HG02798 (cell line): ENCODE measurements at regions not wholly inside any gene's neighbourhood (a gene's known extent, or its start where the extent isn't known, plus 50 kb on each side); places are given as distances from the start of the nearest gene placed in this dataset.

Experiments
- ATAC-seq: cut with Tn5 transposase; IDR thresholded peaks from one replicate; pipeline ENCODE4 v1.9.1; 2021; ENCODE audit warnings: mild to moderate bottlenecking; ENCODE audit not compliant: unreplicated experiment, poor library complexity

DNA sequence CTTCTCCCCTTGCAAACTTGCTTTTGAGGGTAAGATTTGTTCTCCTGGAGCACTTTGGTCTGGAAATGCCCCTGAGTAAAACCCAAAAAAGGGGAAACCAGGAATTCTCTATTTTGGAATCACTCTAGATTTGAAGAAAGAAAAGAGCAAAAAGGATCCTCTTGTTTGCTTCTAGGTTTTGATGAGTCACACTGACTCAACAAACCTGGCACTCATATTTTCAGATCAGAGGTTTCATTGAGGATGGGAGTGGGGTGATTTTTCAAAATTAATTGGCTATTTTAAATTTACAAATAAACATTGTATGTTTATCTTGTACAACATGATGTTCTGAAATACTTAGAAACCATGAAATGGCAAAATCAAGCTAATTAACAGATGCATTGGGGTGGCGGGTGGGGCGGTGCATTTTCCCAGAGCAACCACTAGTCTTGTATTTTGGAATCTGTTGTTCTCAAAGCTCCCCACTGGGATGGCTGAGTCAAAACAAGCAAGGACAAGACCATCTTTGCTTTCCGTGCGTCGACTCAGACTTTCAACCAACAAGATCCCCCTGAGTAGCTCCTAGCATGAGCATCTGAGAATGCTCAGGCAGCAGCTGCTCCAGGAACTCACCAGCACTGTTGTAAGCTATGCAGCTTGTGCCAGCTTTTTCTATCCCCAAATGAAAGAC lies 451.4 kb downstream of the WDR72 start:
- ATAC-seq, result no peak

GRCh38 chr15:53305554-53305953 lies 453.9 kb downstream of the WDR72 start:
- no peak for ATAC-seq

DNA sequence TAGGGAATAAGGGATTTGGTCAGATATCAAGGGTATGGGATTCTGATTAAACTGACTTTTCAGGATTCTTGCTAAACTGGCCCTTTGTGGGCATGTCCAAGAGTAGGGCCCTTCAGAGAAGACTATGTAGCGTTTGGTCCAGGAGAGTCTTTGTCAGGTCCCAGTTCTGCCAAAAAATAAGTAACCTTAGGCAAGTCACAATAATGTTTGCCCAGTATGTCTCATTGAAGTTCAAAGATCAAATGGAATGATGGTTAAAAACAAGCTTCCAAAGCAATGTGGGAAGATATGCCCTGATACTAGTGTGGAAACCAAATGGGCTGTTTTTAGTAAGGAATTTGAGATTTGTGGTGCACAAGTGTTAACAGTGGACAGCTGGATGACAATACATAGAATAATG lies 454.4 kb downstream of the WDR72 start:
- ATAC-seq, result no peak

- ATAC-seq, result no peak
Measured at GRCh38 chr15:53297828-53298227, 461.6 kb downstream of the WDR72 start.

GRCh38 chr15:53296603-53297002 lies 462.9 kb downstream of the WDR72 start:
- ATAC-seq, result no peak

DNA sequence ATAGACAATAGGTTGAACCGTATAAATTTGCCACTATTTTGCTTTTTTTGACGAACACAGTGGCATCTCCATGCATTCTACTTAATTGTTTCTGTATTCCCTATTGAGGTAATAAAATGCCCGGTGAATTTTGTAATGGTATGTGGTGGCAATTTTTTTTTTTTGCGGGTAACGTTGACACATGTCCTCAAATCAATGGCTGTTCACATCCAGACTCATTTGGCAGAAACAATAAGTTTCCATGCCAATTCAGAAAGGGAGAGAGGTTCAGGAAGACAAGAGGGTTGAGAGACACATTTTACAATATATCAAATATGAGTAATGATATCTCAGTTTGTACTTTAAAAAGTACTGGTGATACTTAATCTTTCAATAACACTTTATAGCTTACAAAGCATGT lies 463.9 kb downstream of the WDR72 start:
- ATAC-seq, result no peak

GRCh38 chr15:53288542-53288941 lies 470.9 kb downstream of the WDR72 start:
- ATAC-seq, result no peak

GRCh38 chr15:53274630-53275029 lies 484.5 kb upstream of the ONECUT1 start:
- no peak for ATAC-seq

- no peak for ATAC-seq
Measured at GRCh38 chr15:53272116-53272515, 482.0 kb upstream of the ONECUT1 start.

- ATAC-seq, result no peak
Measured at GRCh38 chr15:53266176-53266575, 476.0 kb upstream of the ONECUT1 start.

DNA sequence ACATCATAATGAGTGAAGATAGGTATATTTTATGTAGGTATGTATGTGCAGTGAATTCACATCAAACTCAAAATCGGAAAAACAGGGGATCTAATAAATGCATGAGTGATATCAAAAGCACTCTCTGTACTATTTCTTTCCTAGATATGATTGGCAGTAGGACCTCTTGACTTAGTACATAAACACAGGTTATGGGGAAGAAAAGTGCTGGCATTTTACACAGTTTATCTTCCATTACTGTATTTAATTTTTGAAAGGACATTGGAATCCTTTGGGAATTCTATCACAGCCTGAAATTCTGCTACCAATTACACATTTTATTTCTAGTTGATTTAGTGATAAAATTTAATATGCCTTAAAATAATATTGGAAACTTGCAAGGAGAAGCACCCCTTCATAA lies 470.5 kb upstream of the ONECUT1 start:
- no peak for ATAC-seq

- ATAC-seq, result no peak
Measured at GRCh38 chr15:53256457-53256856, 466.3 kb upstream of the ONECUT1 start.

GRCh38 chr15:53256043-53256442 lies 465.9 kb upstream of the ONECUT1 start:
- no peak for ATAC-seq

GRCh38 chr15:53251996-53252395 lies 461.9 kb upstream of the ONECUT1 start:
- no peak for ATAC-seq

DNA sequence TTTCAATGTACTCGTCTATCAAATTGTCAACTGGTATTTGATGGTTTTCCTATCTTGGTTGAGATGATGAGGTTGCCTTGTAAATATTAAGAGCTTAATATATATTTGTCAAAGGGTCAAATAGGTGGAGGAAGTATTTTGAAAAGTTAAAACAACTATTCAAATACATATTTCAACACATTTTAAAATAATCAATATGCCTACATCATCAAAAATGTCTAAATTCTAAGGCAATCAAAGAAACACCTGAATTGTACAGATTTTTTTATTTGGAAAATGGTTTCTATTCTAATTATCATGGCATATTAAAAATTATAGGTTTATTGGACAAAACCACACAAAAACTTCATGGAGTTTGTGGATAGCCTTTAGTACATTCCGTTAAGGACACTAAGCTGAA lies 461.4 kb upstream of the ONECUT1 start:
- ATAC-seq, result no peak

DNA sequence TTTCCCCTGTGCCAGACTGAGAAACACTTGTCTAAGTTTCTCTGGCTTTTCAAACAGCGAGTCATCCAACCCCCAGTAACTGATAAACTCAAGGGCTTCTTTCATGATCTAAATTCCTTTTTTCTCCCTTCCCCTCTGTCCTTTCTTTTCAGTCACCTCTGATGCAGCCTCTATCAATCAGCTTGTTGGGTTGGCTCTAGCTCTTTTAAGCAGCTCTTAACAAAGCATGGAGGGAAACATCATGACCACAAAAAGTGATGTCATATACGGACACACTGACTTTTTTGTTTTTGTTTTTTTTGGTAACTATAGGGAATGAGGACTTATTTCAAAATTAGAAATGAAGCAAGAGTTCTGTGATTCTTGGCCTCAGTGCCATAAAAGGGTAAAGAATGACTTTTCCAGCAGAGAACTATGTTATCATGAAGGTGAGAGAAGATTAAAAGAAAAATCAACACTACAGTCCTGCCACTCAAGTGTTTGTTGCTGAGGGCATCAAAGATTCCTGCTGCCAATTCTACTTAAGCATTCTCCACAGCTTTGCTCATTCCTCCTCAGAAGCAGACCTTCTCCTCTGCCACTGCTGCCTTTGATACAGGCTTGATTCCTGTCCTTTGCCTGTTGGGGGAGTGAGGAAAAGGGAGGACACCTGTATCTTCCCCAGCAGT lies 457.0 kb upstream of the ONECUT1 start:
- no peak for ATAC-seq

- no peak for ATAC-seq
Measured at GRCh38 chr15:53246404-53246803, 456.3 kb upstream of the ONECUT1 start.

DNA sequence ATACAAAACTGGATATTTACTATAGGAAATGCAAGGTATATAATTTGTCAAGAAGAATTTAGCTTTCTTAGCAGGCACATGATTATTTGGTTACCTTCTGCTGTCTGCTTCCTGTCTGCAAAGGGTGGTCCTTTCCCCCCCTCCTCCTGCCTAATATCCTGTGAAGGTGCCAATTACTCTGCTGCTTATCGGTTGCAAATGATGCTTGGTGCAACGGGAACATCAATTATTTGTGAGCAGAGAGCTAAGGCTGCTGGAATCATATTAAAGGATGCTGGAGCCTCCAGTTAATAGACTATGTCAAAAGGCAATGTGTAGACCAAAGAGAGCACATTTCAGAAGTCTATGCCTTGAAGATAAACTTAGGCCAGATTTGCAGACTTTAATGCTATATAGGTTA lies 443.7 kb upstream of the ONECUT1 start:
- ATAC-seq, result no peak

DNA sequence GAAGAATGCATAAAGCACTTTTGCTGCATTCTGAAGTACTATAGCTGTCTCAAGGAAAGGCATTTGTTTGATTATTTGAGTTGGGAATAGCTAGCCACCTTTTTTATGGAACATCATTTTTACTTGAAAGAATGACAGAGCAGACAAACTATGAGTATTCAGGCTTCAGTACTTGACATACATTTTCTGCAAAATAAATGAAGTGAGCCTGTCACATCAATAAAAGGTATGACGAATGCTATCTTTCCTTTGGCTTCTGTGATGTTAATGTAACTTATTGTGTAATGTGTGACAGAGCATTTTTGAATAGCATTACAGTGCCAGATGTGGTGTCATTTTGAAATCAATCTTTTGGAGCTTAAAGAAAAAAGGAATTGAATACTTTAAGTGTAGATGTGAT lies 440.3 kb upstream of the ONECUT1 start:
- ATAC-seq, result no peak

- ATAC-seq, result no peak
Measured at GRCh38 chr15:53226559-53226958, 436.4 kb upstream of the ONECUT1 start.

- ATAC-seq, result no peak
Measured at GRCh38 chr15:53225781-53226180, 435.6 kb upstream of the ONECUT1 start.

- no peak for ATAC-seq
Measured at GRCh38 chr15:53224371-53224770, 434.2 kb upstream of the ONECUT1 start.
